OCI-LY7 (cell line): ENCODE measurements at regions not wholly inside any gene's neighbourhood (a gene's known extent, or its start where the extent isn't known, plus 50 kb on each side); places are given as distances from the start of the nearest gene placed in this dataset.

ENCODE experiments used
- BruUV-seq: library from RNA; stranded (reverse); fragments of 400-500 nt; replicated peaks from 2 replicates; lab custom pipeline; 2021; lab: Mats Ljungman, UMichigan
- CTCF ChIA-PET: fragments of 300-600 bp; sonication (Branson Sonifier 250); formaldehyde crosslinking; loops from one replicate; lab custom pipeline; 2022; ENCODE audit warnings: antibody characterized with exemption; ENCODE audit not compliant: unreplicated experiment; lab: Charles Lee
- POLR2A ChIA-PET: fragments of 300-600 bp; sonication (Branson Sonifier 250); formaldehyde crosslinking; loops from one replicate; lab custom pipeline; 2022; ENCODE audit warnings: antibody characterized with exemption; lab: Charles Lee
- DNase-seq: peaks from one replicate; pipeline ENCODE4 v3.0.0-alpha.2; 2015; ENCODE audit warnings: low spot score
- H2AFZ ChIP-seq: fragments of 200-600 bp; sonication (generic), shearing (Covaris generic); 2 replicates; pipeline ENCODE4 v1.6.1; 2014; ENCODE audit warnings: mild to moderate bottlenecking, antibody characterized with exemption, low read length, moderate library complexity
- H3K27ac ChIP-seq: fragments of 200-600 bp; sonication (generic); 2 replicates; pipeline ENCODE4 v1.5.1; 2014; ENCODE audit warnings: mixed run types, low read depth, mild to moderate bottlenecking, moderate library complexity, low read length, inconsistent platforms; ENCODE audit not compliant: poor library complexity, severe bottlenecking
- H3K36me3 ChIP-seq: fragments of 200-600 bp; sonication (generic); 2 replicates; pipeline ENCODE4 v1.6.1; 2014; ENCODE audit warnings: mild to moderate bottlenecking, antibody characterized with exemption, low read length, moderate library complexity, mixed read lengths; ENCODE audit not compliant: insufficient read depth
- H3K4me1 ChIP-seq: fragments of 200-600 bp; sonication (generic); 2 replicates; pipeline ENCODE4 v1.5.1; 2014; ENCODE audit warnings: mild to moderate bottlenecking, low read length; ENCODE audit not compliant: insufficient read depth, poor library complexity, severe bottlenecking
- H3K4me2 ChIP-seq: fragments of 200-600 bp; sonication (generic); 2 replicates; pipeline ENCODE4 v1.6.1; 2014; ENCODE audit warnings: mild to moderate bottlenecking, low read length
- H3K4me3 ChIP-seq: fragments of 200-600 bp; sonication (generic); 2 replicates; pipeline ENCODE4 v1.5.1; 2014; ENCODE audit warnings: mild to moderate bottlenecking, low read depth, low read length; ENCODE audit not compliant: poor library complexity, severe bottlenecking
- H3K79me2 ChIP-seq: fragments of 200-600 bp; sonication (generic); 2 replicates; pipeline ENCODE4 v1.6.1; 2016; ENCODE audit warnings: low read depth, mild to moderate bottlenecking, low read length, moderate library complexity, mixed read lengths; ENCODE audit not compliant: insufficient read depth
- H3K9me2 ChIP-seq: fragments of 200-600 bp; sonication (generic); 2 replicates; pipeline ENCODE4 v1.6.1; 2016; ENCODE audit warnings: mild to moderate bottlenecking, low read length, mixed read lengths; ENCODE audit not compliant: insufficient read depth
- H3K9me3 ChIP-seq: fragments of 200-600 bp; sonication (generic); 2 replicates; pipeline ENCODE4 v1.6.1; 2014; ENCODE audit warnings: mild to moderate bottlenecking, mixed run types, low read length, mixed read lengths
- H4K20me1 ChIP-seq: fragments of 200-600 bp; sonication (generic); 2 replicates; pipeline ENCODE4 v1.6.1; 2014; ENCODE audit warnings: mild to moderate bottlenecking, antibody characterized with exemption, low read length, moderate library complexity, mixed read lengths; ENCODE audit not compliant: insufficient read depth
- EZH2phosphoT487 ChIP-seq: fragments of 200-600 bp; sonication (generic); IDR thresholded peaks from 2 replicates; pipeline ENCODE4 v1.6.1; 2018; ENCODE audit warnings: low read depth, borderline replicate concordance, mild to moderate bottlenecking, mixed run types, antibody characterized with exemption, low read length, moderate library complexity, mixed read lengths
- intact Hi-C: fragments of 100-400 bp; cut with micrococcal nuclease; formaldehyde crosslinking; loops from one replicate; pipeline ENCODE4 v1.10.0; 2022; ENCODE audit not compliant: unreplicated experiment
- TF ChIP-seq, protein P1 (sequence below): fragments of 200-600 bp; sonication (generic); conservative IDR thresholded peaks from 2 replicates; pipeline ENCODE4 v1.5.1; 2014; ENCODE audit warnings: mild to moderate bottlenecking, antibody characterized with exemption, low read length, moderate library complexity, mixed read lengths

GRCh38 chr7:69095649-69096048 is 502.6 kb upstream of the AUTS2 start:
- ChIA-PET POLR2A (interaction anchor here (0.6 kb wide), 1 partner anchor 1087 kb away, joined by 4 read pairs; no protein-coding TSS in a partner anchor), CTCF (no interaction called here)
- Histone ChIP-seq H3K4me2 (no peak overlapping the region), H3K9me3 (no peaks in the 10 kb centered on the region), H3K79me2 (no peaks in the 10 kb centered on the region), H4K20me1 (no peaks in the 10 kb centered on the region), H2AFZ (no peak overlapping the region), H3K9me2 (no peaks in the 10 kb centered on the region), H3K4me1 (no peaks in the 10 kb centered on the region), H3K27ac (no peak overlapping the region), H3K4me3 (no peak overlapping the region), H3K36me3 (no peaks in the 10 kb centered on the region)
- intact Hi-C loops, result no loop called here
- TF ChIP-seq, protein P1, sequence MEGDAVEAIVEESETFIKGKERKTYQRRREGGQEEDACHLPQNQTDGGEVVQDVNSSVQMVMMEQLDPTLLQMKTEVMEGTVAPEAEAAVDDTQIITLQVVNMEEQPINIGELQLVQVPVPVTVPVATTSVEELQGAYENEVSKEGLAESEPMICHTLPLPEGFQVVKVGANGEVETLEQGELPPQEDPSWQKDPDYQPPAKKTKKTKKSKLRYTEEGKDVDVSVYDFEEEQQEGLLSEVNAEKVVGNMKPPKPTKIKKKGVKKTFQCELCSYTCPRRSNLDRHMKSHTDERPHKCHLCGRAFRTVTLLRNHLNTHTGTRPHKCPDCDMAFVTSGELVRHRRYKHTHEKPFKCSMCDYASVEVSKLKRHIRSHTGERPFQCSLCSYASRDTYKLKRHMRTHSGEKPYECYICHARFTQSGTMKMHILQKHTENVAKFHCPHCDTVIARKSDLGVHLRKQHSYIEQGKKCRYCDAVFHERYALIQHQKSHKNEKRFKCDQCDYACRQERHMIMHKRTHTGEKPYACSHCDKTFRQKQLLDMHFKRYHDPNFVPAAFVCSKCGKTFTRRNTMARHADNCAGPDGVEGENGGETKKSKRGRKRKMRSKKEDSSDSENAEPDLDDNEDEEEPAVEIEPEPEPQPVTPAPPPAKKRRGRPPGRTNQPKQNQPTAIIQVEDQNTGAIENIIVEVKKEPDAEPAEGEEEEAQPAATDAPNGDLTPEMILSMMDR, result no peak
- no peak for TF ChIP-seq EZH2phosphoT487
- DNase-seq, result no peak
- BruUV-seq, result no TSS peak

DNA sequence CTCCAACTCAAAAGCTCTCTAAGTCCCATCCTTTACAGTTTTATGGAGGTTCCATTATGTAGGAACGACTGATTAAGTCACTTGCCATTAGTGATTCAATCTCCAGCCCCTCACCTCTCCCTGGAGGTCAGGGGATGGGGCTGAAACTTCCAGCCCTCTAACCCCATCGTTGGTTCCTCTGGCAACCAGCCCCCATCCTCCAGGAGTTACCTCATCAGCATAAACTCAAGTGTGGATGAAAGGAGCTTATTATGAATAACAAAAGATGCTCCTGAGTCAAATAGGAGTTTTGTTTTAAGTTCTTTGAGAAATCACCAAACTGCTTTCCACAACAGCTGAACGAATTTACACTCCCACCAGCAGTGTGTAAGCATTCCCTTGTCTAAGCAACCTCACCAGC is 494.3 kb upstream of the AUTS2 start:
- ChIA-PET POLR2A (interaction anchor here (0.6 kb wide), 1 partner anchor 14 kb away, joined by 4 read pairs; no protein-coding TSS in a partner anchor), CTCF (no interaction called here)
- no peaks in the 10 kb centered on the region for H3K4me1 ChIP-seq
- no peak for DNase-seq
- no peaks in the 10 kb centered on the region for H3K9me3 ChIP-seq
- no peaks in the 10 kb centered on the region for H3K9me2 ChIP-seq
- intact Hi-C loops, result no loop called here
- no peak overlapping the region for H3K4me3 ChIP-seq
- H3K36me3 ChIP-seq, result no peaks in the 10 kb centered on the region
- no peak overlapping the region for H3K4me2 ChIP-seq
- H3K27ac ChIP-seq, result no peak overlapping the region
- no peak overlapping the region for H2AFZ ChIP-seq
- no TSS peak for BruUV-seq
- H3K79me2 ChIP-seq, result no peaks in the 10 kb centered on the region
- H4K20me1 ChIP-seq, result no peaks in the 10 kb centered on the region
- TF ChIP-seq EZH2phosphoT487, result no peak
- TF ChIP-seq, protein P1, result no peak

DNA sequence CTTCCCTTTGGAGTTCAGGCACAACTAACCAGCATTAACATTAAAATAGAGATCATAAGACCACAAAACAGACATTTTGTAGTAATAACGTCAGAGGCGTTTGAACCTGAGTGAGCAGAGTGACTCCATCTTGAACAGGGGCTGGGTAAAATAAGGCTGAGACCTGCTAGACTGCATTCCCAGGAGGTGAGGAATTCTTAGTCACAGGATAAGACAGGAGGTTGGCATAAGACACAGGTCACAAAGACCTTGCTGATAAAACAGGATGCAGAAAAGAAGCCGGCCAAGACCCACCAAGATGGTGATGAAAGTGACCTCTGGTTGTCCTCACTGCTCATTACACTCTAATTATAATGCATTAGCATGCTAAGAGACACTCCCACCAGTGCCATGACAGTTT is 493.2 kb upstream of the AUTS2 start:
- ChIA-PET CTCF (no interaction called here), POLR2A (no interaction called here)
- Histone ChIP-seq H3K9me2 (no peaks in the 10 kb centered on the region), H3K4me1 (no peaks in the 10 kb centered on the region), H3K4me2 (no peak overlapping the region), H2AFZ (no peak overlapping the region), H3K4me3 (no peak overlapping the region), H4K20me1 (no peaks in the 10 kb centered on the region), H3K9me3 (no peaks in the 10 kb centered on the region), H3K79me2 (no peaks in the 10 kb centered on the region), H3K27ac (no peak overlapping the region), H3K36me3 (no peaks in the 10 kb centered on the region)
- no peak for DNase-seq
- intact Hi-C loops, result no loop called here
- BruUV-seq, result no TSS peak
- no peak for TF ChIP-seq EZH2phosphoT487
- TF ChIP-seq, protein P1, result no peak
